IPS DF 19.7 (cell line): ENCODE measurements at regions not wholly inside any gene's neighbourhood (a gene's known extent, or its start where the extent isn't known, plus 50 kb on each side); places are given as distances from the start of the nearest gene placed in this dataset.
"Not testable (repeated sequence)": the region's sequence is repeated elsewhere in the genome, so short reads cannot be mapped to it uniquely, and the experiment has no call there.

Experiments
- DNase-seq: peaks from one replicate; pipeline ENCODE4 v3.0.0-alpha.2; 2013; ENCODE audit warnings: low read depth, low spot score

- no peak for DNase-seq
Measured at GRCh38 chr18:59848002-59848401, 51.8 kb upstream of the PMAIP1 start.

GRCh38 chr18:59847491-59847846, 52.3 kb upstream of the PMAIP1 start:
- DNase-seq = not testable (repeated sequence)

GRCh38 chr18:59846814-59847490, 52.8 kb upstream of the PMAIP1 start:
- DNase-seq = no peak

- no peak for DNase-seq
Measured at GRCh38 chr18:59842947-59843346, 56.8 kb upstream of the PMAIP1 start.

- no peak for DNase-seq
Measured at GRCh38 chr18:59839931-59840685, 59.7 kb upstream of the PMAIP1 start.

- no peak for DNase-seq
Measured at GRCh38 chr18:59839246-59839645, 60.5 kb upstream of the PMAIP1 start.

GRCh38 chr18:59837586-59837985, 62.2 kb upstream of the PMAIP1 start:
- DNase-seq = peak; percentile 69

GRCh38 chr18:59835605-59836379, 64.0 kb upstream of the PMAIP1 start:
- no peak for DNase-seq

- DNase-seq = no peak
Measured at GRCh38 chr18:59834267-59834666, 65.5 kb upstream of the PMAIP1 start.

GRCh38 chr18:59833785-59834184, 66.0 kb upstream of the PMAIP1 start:
- no peak for DNase-seq

- peak; percentile 47 for DNase-seq
Measured at GRCh38 chr18:59823596-59824195, 76.1 kb upstream of the PMAIP1 start.

GRCh38 chr18:59822612-59823550, 76.9 kb upstream of the PMAIP1 start:
- no peak for DNase-seq

- no peak for DNase-seq
Measured at GRCh38 chr18:59821983-59822382, 77.8 kb upstream of the PMAIP1 start.

- DNase-seq = no peak
Measured at GRCh38 chr18:59820663-59821062, 79.1 kb upstream of the PMAIP1 start.

GRCh38 chr18:59818769-59819168, 81.0 kb upstream of the PMAIP1 start:
- no peak for DNase-seq

GRCh38 chr18:59814891-59815290, 84.9 kb upstream of the PMAIP1 start:
- no peak for DNase-seq

GRCh38 chr18:59813942-59814341, 85.9 kb upstream of the PMAIP1 start:
- DNase-seq = no peak

- DNase-seq = no peak
Measured at GRCh38 chr18:59810735-59811520, 88.9 kb upstream of the PMAIP1 start.

- DNase-seq = no peak
Measured at GRCh38 chr18:59810183-59810582, 89.6 kb upstream of the PMAIP1 start.

GRCh38 chr18:59802031-59802430, 97.8 kb upstream of the PMAIP1 start:
- no peak for DNase-seq
